HG03439 (cell line): ENCODE measurements at regions not wholly inside any gene's neighbourhood (a gene's known extent, or its start where the extent isn't known, plus 50 kb on each side); places are given as distances from the start of the nearest gene placed in this dataset.
"Not testable (repeated sequence)": the region's sequence is repeated elsewhere in the genome, so short reads cannot be mapped to it uniquely, and the experiment has no call there.

Experiments
- ATAC-seq: cut with Tn5 transposase; IDR thresholded peaks from one replicate; pipeline ENCODE4 v1.9.1; 2021; ENCODE audit warnings: mild to moderate bottlenecking, moderate library complexity; ENCODE audit not compliant: unreplicated experiment

DNA sequence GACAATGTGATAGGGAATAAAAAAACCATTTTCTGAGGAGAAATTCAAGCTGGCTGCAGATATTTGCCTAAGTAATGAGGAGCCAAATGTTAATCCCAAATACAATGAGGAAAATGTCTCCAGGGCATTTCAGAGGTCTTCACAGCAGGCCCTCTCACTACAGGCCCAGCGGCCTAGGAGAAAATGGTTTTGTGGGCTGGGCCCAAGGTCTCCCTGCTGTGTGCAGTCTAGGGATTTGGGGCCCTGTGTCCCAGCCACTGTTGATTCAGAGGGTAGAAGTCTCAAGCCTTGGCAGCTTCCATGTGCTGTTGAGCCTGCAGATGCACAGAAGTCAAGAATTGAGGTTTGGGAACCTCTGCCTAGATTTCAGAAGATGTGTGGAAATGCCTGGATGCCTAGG is 778.7 kb downstream of the CENPC start:
- no peak for ATAC-seq

DNA sequence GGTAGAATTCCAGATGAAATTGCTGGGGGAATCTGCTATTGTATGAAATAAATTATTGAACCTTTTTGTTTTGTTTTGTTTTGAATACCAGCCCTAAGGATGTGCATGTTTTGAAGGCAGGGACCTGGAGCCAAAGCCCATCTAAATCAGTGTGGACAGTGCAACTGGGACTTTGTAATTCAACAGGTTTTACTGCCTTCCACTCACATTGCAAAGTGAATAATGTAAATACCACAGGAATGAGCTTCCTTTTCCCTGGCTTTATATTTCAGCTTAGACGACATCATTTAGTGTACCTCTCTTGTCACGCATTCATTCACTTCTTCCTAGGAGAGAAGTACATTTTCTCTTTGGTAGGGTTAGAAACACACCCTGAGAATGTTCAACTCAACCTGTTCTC is 795.0 kb downstream of the CENPC start:
- ATAC-seq: no peak

DNA sequence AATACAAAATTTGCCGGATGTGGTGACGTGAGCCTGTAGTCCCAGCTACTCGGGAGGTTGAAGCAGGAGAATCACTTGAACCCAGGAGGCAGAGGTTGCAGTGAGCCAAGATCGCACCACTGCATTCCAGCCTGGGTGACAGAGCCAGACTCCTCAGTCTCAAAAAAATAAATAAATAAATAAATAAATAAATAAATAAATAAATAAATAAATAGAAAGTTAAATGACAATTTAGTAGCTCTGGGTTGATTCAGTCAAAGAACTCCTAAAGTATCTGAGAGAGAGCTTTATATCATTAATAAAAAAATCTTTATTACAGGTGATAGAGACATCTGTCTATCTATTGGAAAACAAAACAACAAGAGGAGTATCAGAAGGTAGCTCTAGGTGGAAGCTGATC is 798.4 kb downstream of the CENPC start:
- ATAC-seq: not testable (repeated sequence)

DNA sequence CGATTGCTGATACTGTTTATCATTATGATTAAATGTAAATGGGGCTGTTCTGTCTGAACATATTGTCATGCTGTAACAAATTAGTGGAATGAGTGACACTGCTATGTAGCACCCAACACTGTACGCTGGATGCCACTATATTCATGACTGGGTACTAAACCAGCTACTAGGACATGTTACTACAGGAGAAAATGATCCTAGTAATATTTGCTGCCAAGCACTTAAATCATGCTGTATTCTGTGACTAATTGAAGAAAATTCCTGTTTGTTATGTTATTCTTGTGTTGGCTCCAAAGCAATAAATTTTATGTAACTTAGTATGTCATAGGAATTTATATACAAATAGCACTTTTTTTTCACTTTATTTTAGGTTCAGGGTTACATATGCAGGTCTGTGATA is 804.2 kb downstream of the CENPC start:
- no peak for ATAC-seq

DNA sequence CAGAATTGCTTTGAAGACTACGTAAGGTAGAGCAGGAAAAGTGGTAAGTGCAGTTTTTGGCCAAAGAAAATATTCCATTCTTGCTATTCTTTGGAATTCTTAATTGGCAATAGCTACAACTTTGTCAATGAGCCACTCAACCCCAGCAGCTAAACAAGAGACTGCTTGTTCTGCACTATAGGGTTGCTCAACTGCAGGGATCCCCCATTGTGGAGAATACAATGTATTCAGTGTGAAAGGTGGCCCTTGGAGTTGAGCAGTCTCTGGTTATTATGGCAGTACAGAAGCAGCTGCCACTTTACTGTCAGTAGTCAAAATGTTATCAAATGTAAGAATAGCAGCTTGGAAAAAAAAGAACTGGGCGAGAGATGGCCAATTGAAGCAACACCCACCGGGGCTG is 808.7 kb downstream of the CENPC start:
- ATAC-seq: no peak

DNA sequence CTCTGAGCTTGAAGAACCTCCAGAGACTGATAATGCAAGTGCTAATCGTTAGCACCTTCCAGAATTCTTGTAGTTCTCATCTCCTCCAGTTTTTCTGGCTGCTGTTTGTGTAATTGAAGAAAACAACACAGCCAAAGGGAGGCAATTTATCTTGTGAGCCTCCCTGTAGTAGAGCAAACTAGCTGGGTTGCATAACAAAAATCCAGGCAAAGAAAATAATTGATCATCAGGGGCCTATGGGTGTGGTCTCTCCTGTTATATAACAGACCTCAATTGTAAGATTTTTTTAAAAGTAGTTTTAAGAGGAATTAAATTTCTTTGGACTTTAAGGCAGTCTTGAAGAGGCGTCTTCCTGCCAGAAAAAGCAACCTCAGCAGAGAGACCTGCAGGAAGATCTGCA is 817.0 kb downstream of the CENPC start:
- ATAC-seq: no peak

DNA sequence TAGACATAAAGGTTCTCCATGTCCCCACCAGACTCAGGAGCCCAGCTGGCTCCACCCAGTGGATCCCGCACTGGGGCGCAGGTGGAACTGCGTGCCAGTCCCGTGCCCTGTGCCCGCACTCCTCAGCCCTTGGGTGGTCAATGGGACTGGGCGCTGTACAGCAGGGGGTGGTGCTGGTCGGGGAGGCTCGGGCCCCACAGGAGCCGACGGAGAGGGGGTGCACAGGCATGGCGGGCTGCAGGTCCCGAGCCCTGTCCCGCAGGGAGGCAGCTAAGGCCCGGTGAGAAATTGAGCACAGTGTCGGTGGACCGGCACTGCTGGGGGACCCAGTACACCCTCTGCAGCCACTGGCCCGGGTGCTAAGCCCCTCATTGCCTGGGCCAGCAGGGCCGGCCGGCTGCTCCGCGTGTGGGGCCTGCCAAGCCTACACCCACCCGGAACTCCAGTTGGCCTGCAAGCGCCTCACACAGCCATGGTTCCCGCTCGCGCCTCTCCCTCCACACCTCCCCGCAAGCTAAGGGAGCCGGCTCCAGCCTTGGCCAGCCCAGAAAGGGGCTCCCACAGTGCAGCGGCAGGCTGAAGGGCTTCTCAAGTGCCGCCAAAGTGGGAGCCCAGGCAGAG is 832.9 kb downstream of the CENPC start:
- ATAC-seq: not testable (repeated sequence)

DNA sequence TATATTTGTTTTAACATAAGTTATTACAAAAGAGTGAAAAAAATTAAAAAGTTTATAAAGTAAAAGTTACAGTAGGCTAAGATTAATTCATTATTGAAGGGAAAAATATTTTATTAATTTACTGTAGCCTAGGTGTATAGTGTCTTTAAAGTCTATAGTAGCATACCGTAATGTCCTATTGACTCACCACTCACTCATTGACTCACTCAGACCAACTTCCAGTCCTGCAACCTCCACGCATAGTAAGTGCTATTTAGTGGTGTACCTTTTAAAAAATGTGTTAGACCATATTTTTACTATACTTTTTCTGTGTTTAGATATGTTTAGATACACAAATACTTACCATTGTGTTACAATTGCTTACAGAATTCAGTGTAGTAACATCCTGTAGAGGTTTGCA is 841.1 kb downstream of the CENPC start:
- ATAC-seq: no peak

DNA sequence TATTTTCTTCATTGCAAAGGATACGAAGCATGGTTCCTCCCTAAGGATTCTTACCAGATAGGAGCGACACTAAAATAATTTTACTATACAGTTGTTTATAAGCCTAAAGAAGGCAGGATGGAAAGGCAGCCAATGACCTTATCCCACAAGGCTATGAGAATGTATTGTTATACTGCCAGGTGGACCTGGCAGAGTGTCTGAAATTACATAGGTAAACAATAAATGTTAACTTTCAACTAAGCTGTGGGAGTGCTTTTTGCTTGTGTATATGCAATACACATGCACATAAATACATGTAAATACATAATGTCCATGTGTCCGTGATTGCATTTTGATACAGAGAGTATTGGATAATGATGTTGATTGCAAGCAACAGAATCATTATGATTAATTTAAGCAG is 850.6 kb downstream of the CENPC start:
- ATAC-seq: no peak

DNA sequence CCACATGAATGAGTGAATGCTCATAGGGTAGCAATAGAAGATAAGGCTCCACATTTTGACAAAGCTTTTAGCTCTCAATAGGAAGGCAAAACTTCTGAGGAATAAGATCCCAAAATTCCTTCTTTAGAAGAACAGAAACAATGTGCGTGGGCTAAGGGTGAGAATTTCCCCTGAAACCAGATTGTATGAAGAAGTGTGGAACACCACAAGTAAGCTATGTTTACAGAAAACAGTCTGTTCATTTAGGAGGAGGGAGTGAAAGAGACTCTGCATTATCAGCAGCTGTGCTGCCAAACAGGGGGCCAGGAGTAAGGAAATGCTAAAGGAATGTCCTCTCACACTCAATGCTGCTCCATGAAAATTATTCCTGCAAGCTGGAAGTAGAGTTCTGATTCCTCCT is 851.6 kb downstream of the CENPC start:
- no peak for ATAC-seq

DNA sequence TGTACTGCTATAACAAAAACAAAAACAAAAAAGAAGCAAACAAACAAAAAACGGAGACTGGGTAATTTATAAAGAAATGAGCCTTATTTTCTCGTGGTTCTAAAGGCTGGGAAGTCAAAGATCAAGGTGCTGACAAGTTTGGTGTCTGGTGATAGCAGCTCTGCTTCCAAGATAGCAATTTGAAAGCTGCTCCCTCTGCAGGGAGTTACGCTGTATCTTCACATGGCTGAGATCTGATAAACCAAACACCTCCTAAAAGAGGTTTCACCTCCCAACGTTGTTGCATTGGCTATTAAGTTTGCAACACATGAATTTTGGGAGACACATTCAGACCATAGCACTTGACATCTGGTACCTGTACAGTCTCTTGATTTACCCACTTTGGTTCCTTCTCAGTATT is 854.2 kb downstream of the CENPC start:
- no peak for ATAC-seq

DNA sequence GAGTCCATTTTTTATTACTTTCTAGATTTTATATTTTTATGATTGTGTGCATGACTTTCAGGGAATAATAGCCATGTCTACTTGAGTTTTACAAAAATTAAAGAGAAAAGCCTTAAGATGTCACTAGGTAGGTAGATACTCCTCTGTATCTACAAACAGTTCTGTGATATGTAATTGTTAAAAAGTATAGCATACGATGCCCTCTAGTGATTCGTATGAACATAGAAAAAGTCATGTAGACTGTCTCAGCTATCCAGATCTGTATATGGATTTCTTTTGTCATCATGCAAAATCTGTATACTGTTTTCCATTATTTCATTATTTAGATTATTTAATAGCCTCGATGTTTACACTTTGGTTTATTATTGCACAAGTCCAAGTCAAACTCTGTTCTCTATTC is 856.6 kb downstream of the CENPC start:
- ATAC-seq: no peak

DNA sequence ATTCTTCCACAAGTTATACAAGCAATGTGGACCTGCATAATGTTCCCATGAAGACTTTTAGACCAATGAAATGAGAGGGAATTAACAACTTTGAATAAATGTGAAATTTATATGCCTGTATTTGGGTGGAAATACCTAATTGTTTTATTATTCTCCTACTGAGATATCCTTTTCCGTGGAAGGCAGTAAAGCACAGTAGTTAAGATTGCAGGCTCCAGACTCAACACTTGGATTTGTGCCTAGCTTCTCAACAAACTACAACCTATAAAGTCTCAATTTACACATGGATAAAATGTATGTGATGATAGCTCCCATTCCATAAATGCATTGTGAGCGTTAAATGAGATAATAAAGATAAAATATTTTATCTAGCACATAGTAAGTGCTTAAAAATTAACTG is 857.8 kb downstream of the CENPC start:
- no peak for ATAC-seq

DNA sequence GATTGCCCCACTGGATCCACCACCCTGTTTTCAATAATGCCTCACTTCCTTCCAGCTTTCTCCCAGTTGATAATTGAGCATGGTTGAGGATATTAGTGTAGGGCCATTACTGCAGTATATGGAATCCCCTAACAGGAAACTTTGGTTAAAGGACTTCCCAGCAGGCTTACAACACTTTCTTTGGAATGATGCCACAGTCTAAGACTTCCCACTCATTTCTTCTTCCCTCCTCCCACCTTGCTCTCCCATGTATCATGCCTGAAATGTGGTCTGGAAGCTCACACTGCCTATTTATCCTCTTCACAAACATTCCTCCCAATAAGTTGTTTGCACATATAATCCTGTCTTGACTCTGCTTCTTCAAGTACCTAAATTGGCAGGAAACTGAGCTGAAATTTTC is 863.3 kb downstream of the CENPC start:
- no peak for ATAC-seq

DNA sequence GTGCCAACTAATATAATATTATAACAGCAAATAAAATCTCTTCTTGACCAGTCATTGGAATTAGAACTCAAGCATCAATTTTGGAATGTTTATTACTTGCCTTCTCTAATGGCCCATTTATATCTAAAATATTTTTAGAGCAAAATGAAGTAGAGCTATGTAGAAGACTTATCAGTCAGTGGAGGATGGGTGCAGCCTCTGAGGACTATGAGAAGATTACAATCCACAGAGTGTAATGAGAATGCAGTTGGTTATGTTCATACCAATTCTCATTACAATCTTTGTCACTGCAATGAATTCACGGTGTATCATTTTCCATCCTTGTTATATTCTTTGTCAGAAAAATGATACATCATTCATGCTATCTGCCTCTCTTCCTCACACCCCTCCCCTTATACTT is 878.1 kb downstream of the CENPC start:
- no peak for ATAC-seq

DNA sequence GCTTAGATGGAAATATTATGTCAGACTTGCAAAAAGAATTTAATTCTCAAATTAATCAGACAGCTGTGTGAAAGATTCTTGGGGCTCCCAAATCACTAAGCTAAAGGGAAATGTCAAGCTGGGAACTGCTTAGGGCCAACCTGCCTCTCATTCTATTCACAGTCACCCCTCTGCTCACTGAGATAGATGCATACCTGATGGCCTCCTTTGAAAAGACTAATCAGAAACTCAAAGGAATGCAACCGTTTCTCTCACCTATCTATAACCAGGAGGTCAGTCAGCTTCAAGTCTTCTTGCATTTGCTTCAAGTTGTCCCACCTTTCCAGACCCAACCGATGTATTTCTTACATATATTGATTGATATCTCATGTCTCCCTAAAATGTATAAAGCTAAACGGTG is 882.7 kb downstream of the CENPC start:
- no peak for ATAC-seq

DNA sequence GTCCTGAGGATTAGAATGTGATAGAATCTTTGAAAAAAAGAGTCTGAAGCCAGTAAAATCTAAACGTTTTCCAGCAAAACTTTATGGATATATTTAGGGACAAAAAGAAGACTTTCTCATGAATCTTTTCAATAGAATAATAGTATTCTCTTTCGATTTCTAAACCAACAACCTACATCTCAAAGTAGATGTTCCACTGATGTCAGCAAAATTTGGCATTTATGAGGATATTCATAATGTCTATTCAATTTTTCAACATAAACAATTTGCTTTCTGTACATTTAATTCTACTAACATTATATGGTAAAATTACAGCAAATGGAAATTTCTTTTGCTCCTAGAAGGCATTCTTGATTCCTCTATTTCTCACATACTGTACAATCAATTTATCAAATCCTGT is 886.5 kb downstream of the CENPC start:
- no peak for ATAC-seq

DNA sequence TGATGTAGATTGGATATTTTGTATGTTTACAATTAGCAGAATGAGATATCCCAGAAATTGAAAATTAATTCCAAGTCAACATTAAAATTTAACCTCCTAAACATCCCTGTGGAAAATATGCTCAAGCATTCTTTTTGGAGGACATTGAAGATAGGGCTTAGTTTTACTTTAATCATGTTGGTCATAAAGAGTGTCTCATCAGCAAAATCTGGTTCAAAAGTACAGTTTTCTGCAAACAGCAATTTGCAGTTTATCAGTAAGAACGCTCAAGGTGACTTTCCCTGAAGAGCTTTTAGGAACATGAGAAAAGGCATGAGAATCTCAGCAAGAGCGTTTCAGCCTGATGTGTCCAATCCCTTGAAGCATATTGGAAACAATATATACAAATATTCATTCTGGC is 889.8 kb downstream of the CENPC start:
- no peak for ATAC-seq

DNA sequence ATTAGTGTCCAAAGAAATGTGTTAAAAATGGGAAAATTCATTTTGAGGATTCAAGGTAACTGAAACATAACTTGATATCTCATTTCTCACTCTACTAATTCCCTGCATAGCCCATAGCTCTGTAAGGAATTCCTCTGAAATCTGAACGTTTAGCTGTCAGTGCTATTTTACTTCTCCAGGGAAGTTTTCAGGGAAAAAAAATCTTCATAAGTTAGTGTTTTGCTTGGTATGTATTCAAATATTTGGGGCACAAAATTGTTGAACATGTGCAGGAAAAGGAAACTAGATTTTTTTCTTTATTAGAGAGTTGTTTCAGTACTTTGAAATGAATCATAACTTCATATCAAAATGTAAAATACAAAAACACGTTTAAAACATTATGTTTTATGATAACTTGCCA is 891.4 kb downstream of the CENPC start:
- ATAC-seq: no peak

DNA sequence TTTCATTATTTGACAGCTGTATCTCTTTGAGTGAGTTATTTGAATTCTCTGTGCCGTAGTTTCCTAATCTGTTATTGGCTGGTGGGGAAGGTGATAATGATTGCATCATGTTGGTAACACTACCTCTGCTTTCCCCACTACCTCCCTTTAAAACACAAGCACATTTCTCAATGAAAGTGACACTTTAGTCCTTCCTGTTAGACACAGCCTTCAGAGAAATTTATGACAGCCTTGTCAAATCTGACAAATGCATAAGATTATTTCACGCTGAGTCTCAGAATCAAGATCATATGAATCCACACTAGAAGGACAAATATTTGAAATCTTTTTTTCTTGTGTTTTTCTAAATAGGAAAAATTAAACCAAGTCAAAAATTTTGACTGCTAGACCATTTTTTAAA is 896.1 kb downstream of the CENPC start:
- no peak for ATAC-seq

DNA sequence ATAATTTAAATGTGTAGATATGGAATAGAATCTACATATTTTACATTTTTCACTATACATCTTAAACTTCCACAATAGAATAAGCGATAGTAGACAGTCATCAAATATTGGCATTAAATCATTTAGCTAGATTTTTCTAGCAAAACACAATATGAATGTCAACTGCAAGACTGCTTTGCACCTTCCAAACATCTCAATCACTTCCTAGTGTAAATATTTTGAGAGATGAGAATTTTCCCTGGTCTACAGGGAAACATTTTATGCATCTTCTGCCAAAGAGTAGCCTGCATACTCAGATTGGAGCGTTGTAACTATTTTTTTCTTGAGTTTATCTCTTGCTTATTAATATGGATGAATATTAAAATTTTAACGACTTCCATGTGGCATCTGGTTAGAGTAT is 897.4 kb downstream of the CENPC start:
- ATAC-seq: no peak

DNA sequence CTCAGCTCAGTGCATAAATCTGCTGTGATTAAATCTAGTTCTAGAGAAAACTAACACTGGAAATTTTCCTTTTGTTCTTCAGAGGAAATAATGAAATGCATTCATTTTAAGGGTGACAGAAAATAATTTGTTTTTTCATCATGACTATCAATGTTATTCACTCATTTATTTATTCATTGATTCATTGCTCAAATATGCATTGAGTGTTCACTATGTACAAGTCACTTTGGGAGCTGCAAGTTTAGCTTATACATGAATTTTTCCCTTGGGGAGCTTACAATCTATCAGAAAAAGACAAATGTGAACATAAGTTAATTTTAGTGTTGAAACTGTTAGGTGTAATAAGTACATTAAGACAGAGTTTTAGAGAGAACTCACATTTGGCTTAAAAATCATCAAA is 897.8 kb downstream of the CENPC start:
- ATAC-seq: no peak

DNA sequence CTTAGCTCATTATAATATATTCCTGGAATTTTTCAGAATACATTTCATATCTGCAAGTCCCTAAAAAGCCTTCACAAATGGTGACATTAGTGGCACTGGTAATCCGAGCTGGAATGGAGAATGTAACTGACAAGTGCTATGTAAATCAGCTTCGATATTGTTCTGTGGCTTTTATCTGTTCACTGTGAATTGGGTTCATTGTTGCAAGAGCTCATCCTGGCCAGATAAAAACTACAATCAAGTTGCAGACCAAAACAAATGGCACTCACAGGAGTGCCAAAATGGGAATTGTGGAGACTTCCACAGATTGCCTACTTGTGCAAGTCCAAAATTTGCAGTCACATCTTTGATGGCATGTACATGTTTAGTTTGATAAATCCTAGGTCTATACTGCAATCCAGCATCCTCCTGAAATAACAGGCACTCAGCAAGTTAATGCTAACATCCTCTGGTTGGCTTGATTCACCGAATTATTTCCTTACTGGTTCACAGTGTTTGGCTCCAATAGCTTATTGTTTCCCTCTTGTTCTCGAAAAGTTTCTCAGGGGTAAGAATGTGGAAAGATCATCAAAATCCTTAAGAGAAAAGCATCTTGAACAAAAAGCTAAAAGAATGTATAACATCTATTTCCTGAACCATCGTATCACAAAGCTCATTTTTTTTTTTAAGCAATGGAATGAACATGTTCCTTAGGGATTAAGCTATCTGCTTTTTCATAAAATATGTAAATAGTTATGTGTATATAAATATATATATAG is 904.9 kb downstream of the CENPC start:
- no peak for ATAC-seq
